Esophagus squamous epithelium (tissue), 5 donors: ENCODE measurements at regions not wholly inside any gene's neighbourhood (a gene's known extent, or its start where the extent isn't known, plus 50 kb on each side); places are given as distances from the start of the nearest gene placed in this dataset.

ENCODE experiments used
- DNase-seq: peaks from one replicate; lab custom pipeline; 2025; lab: John Stamatoyannopoulos, UW
- H3K27ac ChIP-seq, 4 donors: fragments of 200-600 bp; sonication (generic); one replicate each; pipeline ENCODE4 v1.5.1; 2016 to 2019; ENCODE audit warnings: mild to moderate bottlenecking in 1 of 4
- H3K27me3 ChIP-seq, 4 donors: fragments of 200-600 bp; sonication (generic); 1 replicate in 3 of 4; 2 replicates in 1 of 4; pipeline versions ENCODE4 v1.5.1 to v1.6.0; 2017 to 2021; ENCODE audit warnings: antibody characterized with exemption in 1 of 4
- H3K36me3 ChIP-seq, 3 donors: fragments of 200-600 bp; sonication (generic); one replicate each; pipeline ENCODE4 v1.5.1; 2016 to 2019
- H3K4me1 ChIP-seq, 3 donors: fragments of 200-600 bp; sonication (generic); one replicate each; pipeline ENCODE4 v1.5.1; 2017 to 2019
- H3K4me3 ChIP-seq, 4 donors: fragments of 200-600 bp; sonication (generic); 1 replicate in 3 of 4; 2 replicates in 1 of 4; pipeline ENCODE4 v1.5.1; 2016 to 2019; ENCODE audit warnings: mild to moderate bottlenecking in 2 of 4, moderate library complexity in 1 of 4
- H3K9me3 ChIP-seq, 3 donors: fragments of 200-600 bp; sonication (generic); one replicate each; pipeline ENCODE4 v1.5.1; 2016 to 2019
- CTCF ChIP-seq, 6 experiments: fragments of 450-650 bp in 4 of 6; fragments of 200-600 bp in 2 of 6; sonication (generic) in 2 of 6; IDR thresholded peaks; one replicate each; pipeline ENCODE4 v1.5.1; 2016 to 2019; ENCODE audit warnings: antibody characterized with exemption in 6 of 6, mild to moderate bottlenecking in 4 of 6, moderate library complexity in 4 of 6
- POLR2A ChIP-seq, 4 donors: fragments of 450-650 bp; IDR thresholded peaks; one replicate each; pipeline ENCODE4 v1.6.1; 2017; ENCODE audit warnings: antibody characterized with exemption in 4 of 4, mild to moderate bottlenecking in 4 of 4, moderate library complexity in 3 of 4
- WGBS, 2 donors: methylation state at CpG; one replicate each; pipeline ENCODE4 v1.1.5; 2018; 5-methylcytosine and 5-hydroxymethylcytosine counted together
- intact Hi-C: fragments of 100-400 bp; cut with DNase I; formaldehyde crosslinking; loops from one replicate; pipeline ENCODE4 v1.15.0; 2022
- donor health status: DM: yes; HTN: yes; CAD: no.

DNA sequence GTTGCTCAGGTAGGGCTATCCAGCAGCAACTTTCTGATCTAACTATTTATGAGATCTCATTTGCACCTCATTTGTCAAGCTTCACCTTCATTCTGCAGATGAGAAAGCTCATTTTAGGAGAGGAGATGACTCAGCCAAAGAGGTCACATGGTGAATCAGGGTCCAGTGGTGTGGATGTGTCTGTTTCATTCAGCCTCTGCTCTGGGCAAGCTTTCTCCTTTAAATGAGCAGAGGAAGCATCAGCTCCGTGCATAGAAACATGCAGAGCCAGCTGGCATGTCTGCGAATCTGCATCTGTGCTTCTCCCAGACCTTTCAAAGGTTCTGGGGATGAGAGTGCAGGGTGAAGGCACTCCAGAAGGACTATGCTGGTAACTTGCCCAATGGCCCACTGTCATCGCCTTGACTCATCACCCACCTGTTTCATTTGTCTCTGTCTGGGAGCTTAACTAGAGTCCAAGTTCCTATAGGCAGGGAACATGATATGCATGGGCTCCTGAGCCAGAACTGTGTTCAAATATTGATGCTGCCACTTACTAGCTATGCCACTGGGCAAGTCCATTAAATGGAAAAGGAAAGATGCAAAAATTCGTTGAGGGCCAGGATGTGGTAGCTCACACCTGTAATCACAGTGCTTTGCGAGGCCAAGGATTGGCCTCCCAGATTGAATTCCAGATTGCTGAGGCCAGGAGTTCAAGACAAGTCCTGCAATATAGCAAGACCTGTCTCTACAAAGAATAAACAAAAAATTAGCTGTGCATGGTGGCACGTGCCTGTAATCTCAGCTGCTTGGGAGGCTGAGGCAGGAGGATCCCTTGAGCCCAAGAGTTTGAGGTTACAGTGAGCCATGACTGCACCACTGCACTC, 67.1 kb upstream of the NLK start:
- no peaks in the 10 kb centered on the region for H3K9me3 ChIP-seq
- H3K4me1 ChIP-seq: no peaks in the 10 kb centered on the region
- H3K27ac ChIP-seq: peak overlapping the region in 1 of 4 donors; percentile 25
- H3K27me3 ChIP-seq: no peaks in the 10 kb centered on the region
- WGBS, 2 donors: 47 to 53% methylated on average over 4 to 6 of the region's 6 CpGs
- DNase-seq: no peak
- H3K36me3 ChIP-seq: no peaks in the 10 kb centered on the region
- intact Hi-C loops: no loop called here
- H3K4me3 ChIP-seq: no peak overlapping the region
- TF ChIP-seq POLR2A (IDR thresholded peaks at IDR 0.05): no peak

- Histone ChIP-seq H3K36me3 (no peaks in the 10 kb centered on the region), H3K27ac (no peak overlapping the region), H3K27me3 (no peaks in the 10 kb centered on the region), H3K9me3 (no peaks in the 10 kb centered on the region), H3K4me3 (no peak overlapping the region), H3K4me1 (no peaks in the 10 kb centered on the region)
- no peak for TF ChIP-seq POLR2A (IDR thresholded peaks at IDR 0.05)
- no peak for TF ChIP-seq CTCF (IDR thresholded peaks at IDR 0.05)
- DNase-seq: no peak
- 75 to 80% methylated on average over 2 to 3 of the region's 3 CpGs for WGBS, 2 donors
- intact Hi-C loops: no loop called here
Measured at GRCh38 chr17:27976331-27976730, 66.1 kb upstream of the NLK start.

DNA sequence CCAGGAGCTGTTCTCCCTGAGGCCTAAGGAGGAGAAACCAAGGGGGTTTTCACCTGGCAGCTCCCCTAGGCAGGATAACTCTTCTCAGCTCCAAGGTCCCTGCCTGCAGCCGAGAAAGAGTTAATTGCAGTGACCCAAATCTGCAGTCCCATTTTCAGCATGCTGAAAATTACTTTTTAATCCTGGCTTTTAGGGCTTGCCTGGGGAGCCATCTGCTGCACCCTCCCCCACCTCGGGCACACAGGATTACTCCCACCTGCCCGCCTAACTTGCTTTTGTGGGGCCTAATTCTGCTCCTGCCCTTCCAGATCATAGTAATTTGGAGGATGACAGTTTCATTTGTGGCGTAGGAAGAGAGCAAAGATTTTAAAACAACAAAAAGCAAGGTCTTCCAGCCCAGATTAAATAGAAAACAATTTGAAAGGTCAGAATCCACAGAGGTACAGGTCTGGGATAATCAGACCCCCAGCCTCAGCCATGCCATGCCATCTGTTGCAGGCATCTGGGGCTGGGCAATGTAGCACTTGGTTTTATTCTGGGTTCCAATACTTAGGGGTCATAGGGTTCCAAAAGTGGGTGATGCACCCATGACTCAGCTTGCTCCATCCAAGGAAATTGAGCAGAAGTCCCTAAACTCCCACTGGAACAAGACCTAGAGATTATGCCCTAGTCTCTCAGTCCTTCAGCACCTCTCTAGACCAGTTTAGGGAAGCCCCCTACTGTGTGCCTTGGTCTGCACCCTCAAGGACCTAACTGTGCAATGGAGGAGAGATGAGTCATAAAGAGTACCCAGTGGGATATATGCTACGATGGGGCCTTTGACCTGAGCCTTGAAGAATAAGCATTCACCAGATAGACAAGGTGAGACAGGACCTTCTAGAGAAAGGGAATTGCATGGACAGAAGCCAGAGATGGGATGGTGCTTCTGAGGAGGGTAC, 64.5 kb upstream of the NLK start:
- H3K27ac ChIP-seq: no peak overlapping the region
- TF ChIP-seq CTCF (IDR thresholded peaks at IDR 0.05): no peak
- TF ChIP-seq POLR2A (IDR thresholded peaks at IDR 0.05): no peak
- peaks cover 0 to 5% (median 0%) of the 10 kb centered on the region in 4 donors for H3K27me3 ChIP-seq
- H3K4me3 ChIP-seq: no peak overlapping the region
- no peaks in the 10 kb centered on the region for H3K36me3 ChIP-seq
- no peaks in the 10 kb centered on the region for H3K9me3 ChIP-seq
- WGBS, 2 donors: 77 to 90% methylated on average over 2 to 4 of the region's 5 CpGs
- no peak for DNase-seq
- H3K4me1 ChIP-seq: no peaks in the 10 kb centered on the region
- intact Hi-C loops: no loop called here

DNA sequence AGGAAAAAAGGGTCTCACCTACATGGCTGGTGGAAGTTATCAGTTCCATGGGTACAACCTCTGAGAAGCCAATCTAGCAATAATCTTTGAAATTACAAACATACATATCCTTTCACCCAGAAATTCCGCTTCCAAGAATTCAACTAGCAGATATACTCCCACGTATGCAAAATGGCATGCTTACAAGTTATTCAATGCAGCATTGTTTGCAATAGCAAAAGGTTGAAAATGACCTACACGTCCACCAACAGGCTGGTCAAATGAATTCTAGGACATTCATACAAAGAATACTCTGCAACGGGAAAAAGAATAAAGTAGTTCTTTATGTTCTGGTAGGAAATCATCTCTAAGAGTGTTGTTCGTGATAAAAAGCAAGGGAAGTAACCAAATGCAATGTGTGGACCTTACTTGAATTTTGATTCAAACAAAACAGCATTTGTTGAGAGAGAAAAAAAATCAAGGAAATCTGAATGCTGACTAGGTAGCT, 63.7 kb upstream of the NLK start:
- intact Hi-C loops: no loop called here
- TF ChIP-seq POLR2A (IDR thresholded peaks at IDR 0.05) (no peak), CTCF (IDR thresholded peaks at IDR 0.05) (no peak)
- H3K36me3 ChIP-seq: no peaks in the 10 kb centered on the region
- no peak overlapping the region for H3K4me3 ChIP-seq
- DNase-seq: no peak
- no peaks in the 10 kb centered on the region for H3K4me1 ChIP-seq
- H3K27me3 ChIP-seq: peaks cover 0 to 5% (median 0%) of the 10 kb centered on the region in 4 donors
- WGBS, 2 donors: 56 to 69% methylated on average over 5 of the region's 5 CpGs
- no peak overlapping the region for H3K27ac ChIP-seq
- H3K9me3 ChIP-seq: no peaks in the 10 kb centered on the region

- H3K4me3 ChIP-seq: no peak overlapping the region
- peaks cover 0 to 17% (median 0%) of the 10 kb centered on the region in 4 donors for H3K27me3 ChIP-seq
- H3K4me1 ChIP-seq: peaks cover 0 to 3% (median 0%) of the 10 kb centered on the region in 3 donors
- 51 to 53% methylated on average over 3 of the region's 3 CpGs for WGBS, 2 donors
- TF ChIP-seq POLR2A (IDR thresholded peaks at IDR 0.05) (no peak), CTCF (IDR thresholded peaks at IDR 0.05) (no peak)
- H3K36me3 ChIP-seq: no peaks in the 10 kb centered on the region
- no peak for DNase-seq
- no peaks in the 10 kb centered on the region for H3K9me3 ChIP-seq
- intact Hi-C loops: no loop called here
- no peak overlapping the region for H3K27ac ChIP-seq
Measured at GRCh38 chr17:27980043-27980442, 62.4 kb upstream of the NLK start.
